GM10266 (cell line): ENCODE measurements at regions not wholly inside any gene's neighbourhood (a gene's known extent, or its start where the extent isn't known, plus 50 kb on each side); places are given as distances from the start of the nearest gene placed in this dataset.

Experiments used
- DNase-seq: peaks from one replicate; pipeline ENCODE4 v3.0.0; 2012; ENCODE audit errors: extremely low spot score
- TF ChIP-seq, protein P1 (sequence below): IDR thresholded peaks from 2 replicates; pipeline ENCODE4 v1.5.1; 2012; ENCODE audit warnings: mild to moderate bottlenecking, low read depth; ENCODE audit not compliant: control insufficient read depth, insufficient read depth; ENCODE audit errors: missing control alignments

DNA sequence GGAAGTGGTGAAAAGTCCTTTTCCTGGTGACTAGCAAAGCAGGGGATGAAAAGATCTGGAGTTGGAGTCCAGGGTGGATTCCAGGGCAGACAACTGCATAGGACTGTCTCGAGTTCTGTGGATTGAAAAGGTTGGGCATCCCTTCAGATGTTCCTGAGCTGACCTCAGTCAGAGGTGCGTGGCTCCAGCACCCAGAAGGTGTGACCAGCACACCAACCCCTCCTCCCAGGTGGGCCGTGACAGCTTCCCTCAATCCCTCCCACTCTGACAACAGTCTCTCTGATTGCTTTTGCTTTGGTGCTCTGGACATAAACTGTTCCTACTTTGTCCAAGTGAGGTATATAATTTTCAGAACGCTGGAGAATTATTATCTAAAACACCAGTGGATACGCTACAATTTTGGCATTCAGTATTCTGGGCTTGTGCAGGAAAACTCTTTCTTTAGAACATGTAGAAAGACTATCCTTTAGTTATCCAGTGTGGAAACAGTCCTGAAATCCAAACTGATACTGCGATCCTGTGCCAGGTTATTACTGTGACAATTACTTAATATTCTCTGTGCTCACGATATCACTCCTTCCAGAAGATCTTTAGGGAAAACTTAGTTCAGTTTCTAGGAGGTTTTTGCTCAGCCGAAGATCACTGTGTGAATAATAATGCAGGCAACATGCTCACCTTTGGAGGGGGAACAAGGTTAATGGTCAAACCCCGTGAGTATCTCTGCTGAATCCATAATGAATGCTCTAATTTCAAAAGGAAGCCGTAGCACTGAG lies 87.9 kb downstream of the DAD1 start:
- no peak for DNase-seq
- TF ChIP-seq, protein P1, sequence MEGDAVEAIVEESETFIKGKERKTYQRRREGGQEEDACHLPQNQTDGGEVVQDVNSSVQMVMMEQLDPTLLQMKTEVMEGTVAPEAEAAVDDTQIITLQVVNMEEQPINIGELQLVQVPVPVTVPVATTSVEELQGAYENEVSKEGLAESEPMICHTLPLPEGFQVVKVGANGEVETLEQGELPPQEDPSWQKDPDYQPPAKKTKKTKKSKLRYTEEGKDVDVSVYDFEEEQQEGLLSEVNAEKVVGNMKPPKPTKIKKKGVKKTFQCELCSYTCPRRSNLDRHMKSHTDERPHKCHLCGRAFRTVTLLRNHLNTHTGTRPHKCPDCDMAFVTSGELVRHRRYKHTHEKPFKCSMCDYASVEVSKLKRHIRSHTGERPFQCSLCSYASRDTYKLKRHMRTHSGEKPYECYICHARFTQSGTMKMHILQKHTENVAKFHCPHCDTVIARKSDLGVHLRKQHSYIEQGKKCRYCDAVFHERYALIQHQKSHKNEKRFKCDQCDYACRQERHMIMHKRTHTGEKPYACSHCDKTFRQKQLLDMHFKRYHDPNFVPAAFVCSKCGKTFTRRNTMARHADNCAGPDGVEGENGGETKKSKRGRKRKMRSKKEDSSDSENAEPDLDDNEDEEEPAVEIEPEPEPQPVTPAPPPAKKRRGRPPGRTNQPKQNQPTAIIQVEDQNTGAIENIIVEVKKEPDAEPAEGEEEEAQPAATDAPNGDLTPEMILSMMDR, result no peak

DNA sequence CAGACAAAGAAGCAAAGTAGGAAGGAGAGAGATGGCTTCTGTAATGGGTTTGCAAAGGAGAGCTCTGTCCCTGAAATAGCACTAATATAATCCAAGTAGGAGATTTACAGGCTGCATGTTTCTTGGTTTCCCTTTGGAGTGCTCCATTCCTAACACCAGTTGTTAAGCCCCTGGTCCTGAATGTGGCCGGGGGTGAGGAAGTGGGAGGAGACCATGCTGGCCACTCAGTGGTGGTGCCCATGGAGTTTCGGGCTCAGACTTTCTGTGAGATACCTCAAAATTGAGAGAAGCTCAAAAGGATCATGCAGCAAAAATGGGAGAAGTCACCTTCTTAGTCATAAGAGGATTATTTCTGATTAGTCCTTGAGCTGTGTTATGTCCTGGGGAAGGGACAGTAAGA lies 88.5 kb downstream of the DAD1 start:
- DNase-seq, result no peak
- TF ChIP-seq, protein P1, result no peak

DNA sequence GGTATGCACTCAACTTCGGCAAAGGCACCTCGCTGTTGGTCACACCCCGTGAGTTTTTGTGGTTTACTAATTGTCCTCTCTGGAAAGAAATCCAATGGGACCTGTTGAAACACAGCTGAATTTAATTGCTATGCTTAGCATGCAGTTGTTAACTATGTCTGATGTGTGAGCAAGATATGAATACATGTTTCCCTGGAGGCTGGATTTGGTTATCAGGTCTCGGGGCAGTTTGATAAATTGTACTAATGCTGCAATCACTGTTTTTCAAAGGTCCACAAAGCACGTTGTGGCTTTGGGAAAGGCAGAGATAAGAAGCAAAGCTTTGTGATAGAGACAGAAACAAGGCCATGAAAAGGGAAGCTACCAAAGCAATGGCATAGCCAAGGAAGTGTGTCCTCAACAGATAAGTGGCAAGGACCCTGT lies 91.3 kb downstream of the DAD1 start:
- TF ChIP-seq, protein P1, result no peak
- no peak for DNase-seq

DNA sequence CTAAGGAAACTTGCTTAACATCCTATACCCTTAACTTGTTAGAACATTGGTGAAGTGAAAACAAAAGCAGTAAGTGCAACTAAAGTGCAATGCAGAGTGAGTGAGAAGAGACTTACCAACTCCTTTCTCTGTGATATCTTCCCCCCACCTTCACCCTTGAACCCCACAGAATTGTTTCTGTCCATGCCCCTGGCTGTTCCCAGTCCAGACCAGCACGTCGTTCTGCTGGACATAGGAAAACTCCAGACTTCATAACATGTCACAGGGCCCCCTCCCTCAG lies 91.9 kb downstream of the DAD1 start:
- TF ChIP-seq, protein P1, result no peak
- DNase-seq, result no peak

DNA sequence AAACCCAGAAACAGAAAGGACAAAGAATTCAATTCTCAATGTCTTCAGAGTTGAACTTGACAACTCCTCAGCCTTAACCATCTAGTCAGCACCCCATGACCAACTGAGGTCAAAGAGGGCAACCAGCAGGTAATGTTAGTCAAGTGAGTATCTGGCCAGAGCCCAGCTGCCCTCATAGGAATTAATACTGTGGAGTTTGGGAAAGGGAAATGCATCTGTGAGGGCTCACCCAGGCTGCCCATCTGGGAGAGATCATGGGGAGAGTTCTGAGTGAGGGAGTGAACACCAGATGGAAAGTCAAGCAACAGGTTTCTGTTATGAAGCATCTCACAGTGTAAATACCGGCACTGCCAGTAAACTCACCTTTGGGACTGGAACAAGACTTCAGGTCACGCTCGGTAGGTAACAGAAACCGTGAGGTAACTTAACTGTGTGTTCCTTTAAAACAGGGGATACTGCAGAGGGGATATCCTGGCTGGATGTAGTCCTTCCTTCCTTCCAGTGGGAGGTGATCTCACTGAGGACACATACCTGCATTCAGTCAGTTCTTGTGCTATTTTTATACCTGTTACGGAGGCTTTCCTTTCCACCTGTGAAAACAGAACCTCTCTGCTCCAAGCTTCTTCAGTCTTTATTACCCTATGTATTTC lies 94.4 kb downstream of the DAD1 start:
- no peak for DNase-seq
- TF ChIP-seq, protein P1, result no peak

DNA sequence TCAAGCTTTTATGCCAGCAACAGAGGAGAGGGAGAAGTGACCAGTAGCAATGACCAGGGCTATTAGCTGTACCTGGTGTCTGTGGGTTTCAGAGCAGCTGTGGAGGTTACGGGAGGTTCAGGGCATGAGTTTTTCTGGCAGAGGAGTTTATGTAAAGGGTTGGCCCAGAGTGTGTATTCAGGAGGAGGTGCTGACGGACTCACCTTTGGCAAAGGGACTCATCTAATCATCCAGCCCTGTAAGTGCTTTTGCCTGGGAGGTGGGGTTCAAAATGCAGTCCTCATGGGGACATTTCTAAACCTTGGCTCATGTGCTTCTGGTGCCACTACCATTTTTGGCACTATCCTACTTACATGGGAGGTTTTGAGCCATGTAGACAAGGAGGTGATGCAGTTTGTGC lies 95.3 kb downstream of the DAD1 start:
- DNase-seq, result no peak
- TF ChIP-seq, protein P1, result no peak
